ENCODE measurements at regions not wholly inside any gene's neighbourhood (a gene's known extent, or its start where the extent isn't known, plus 50 kb on each side); places are given as distances from the start of the nearest gene placed in this dataset.

DNA sequence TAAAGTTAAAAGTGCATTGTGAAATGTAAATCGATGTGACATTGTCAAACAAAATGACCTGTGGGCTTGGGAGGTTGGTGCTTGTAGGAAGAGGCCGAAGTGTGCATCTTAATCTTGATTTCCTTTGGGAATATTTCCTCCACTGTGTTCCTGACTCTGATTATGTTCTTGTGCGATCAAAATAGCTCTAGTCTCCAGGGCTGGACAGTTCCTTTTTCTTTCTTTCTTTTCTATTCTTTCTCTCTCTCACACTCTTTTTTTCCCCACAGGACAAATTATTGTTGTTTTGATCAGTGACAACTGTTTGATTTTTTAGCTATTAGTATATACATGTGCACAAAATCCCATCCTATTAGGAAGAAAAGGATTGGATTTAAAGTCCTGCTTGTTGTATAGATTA is 347.5 kb downstream of the ZSWIM6 start:
- Mint-ChIP-seq H3K27ac (no peak overlapping the region), H3K27me3 (peaks cover 8% of the 10 kb centered on the region), H3K4me3 (no peak overlapping the region), H3K4me1 (ENCODE audit: low read depth) (no peaks in the 10 kb centered on the region), H3K9me3 (no peaks in the 10 kb centered on the region), H3K36me3 (ENCODE audit: low read depth) (no peaks in the 10 kb centered on the region)
- ChIA-PET POLR2A (no interaction called here), CTCF (interaction anchor here (1.3 kb wide), 1 partner anchor 20 kb away, joined by 5 read pairs; no protein-coding TSS in a partner anchor)
- intact Hi-C loops (cut with micrococcal nuclease): no loop called here
- TF ChIP-seq, protein P1, sequence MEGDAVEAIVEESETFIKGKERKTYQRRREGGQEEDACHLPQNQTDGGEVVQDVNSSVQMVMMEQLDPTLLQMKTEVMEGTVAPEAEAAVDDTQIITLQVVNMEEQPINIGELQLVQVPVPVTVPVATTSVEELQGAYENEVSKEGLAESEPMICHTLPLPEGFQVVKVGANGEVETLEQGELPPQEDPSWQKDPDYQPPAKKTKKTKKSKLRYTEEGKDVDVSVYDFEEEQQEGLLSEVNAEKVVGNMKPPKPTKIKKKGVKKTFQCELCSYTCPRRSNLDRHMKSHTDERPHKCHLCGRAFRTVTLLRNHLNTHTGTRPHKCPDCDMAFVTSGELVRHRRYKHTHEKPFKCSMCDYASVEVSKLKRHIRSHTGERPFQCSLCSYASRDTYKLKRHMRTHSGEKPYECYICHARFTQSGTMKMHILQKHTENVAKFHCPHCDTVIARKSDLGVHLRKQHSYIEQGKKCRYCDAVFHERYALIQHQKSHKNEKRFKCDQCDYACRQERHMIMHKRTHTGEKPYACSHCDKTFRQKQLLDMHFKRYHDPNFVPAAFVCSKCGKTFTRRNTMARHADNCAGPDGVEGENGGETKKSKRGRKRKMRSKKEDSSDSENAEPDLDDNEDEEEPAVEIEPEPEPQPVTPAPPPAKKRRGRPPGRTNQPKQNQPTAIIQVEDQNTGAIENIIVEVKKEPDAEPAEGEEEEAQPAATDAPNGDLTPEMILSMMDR (IDR thresholded peaks at IDR 0.05): no peak
- DNase-seq (no peak), ATAC-seq (no peak)

DNA sequence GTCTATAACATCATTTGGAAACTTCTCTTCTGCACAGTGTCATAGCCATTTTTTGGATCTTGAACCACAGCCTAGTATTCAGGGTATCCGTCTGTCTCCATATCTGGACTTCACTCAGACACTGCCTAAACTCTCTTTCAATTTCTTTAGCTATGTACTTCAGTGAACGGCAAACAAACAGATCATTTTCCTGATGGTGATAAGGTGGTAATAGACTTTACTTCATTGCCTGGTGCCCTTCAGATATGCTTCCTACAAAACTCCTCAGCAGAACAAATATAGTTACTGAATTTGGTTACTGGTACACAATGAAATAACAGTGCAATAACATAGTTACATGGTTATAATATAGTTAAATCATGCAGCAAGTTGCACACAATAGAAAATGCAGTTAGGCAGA is 348.2 kb downstream of the ZSWIM6 start:
- intact Hi-C loops (cut with micrococcal nuclease): no loop called here
- ChIA-PET CTCF (interaction anchor here (1.3 kb wide), 1 partner anchor 21 kb away, joined by 5 read pairs; no protein-coding TSS in a partner anchor), POLR2A (no interaction called here)
- Mint-ChIP-seq H3K27me3 (peaks cover 8% of the 10 kb centered on the region), H3K27ac (no peak overlapping the region), H3K36me3 (ENCODE audit: low read depth) (no peaks in the 10 kb centered on the region), H3K4me3 (no peak overlapping the region), H3K4me1 (ENCODE audit: low read depth) (no peaks in the 10 kb centered on the region), H3K9me3 (no peaks in the 10 kb centered on the region)
- ATAC-seq (no peak), DNase-seq (no peak)
- TF ChIP-seq, protein P1 (IDR thresholded peaks at IDR 0.05): no peak

DNA sequence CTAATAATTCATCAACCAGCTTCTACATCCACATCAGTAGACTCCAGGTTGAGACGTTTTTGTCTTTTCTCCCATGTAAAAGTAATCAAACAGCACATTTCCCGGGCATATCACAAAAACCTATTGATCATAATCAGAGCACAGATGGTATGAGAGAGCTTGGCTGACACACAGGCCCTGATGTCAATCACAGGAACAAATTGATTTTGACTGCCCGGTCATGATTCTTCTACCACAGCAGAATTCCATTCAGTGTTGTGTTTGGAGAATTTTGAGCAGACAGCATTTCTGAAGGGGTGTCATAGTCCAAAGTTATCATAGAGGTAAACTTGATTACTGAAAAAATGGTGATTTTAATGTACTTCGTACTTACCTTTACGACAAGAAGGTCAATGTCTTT is 351.1 kb downstream of the ZSWIM6 start:
- H3K4me1 Mint-ChIP-seq (ENCODE audit: low read depth): no peaks in the 10 kb centered on the region
- no peak overlapping the region for H3K4me3 Mint-ChIP-seq
- ChIA-PET POLR2A (no interaction called here), CTCF (interaction anchor here (1.3 kb wide), 1 partner anchor 10 kb away, joined by 3 read pairs; no protein-coding TSS in a partner anchor)
- intact Hi-C loops (cut with micrococcal nuclease): no loop called here
- DNase-seq (no peak), ATAC-seq (no peak)
- H3K27ac Mint-ChIP-seq: no peak overlapping the region
- no peaks in the 10 kb centered on the region for H3K9me3 Mint-ChIP-seq
- H3K27me3 Mint-ChIP-seq: peaks cover 18% of the 10 kb centered on the region
- H3K36me3 Mint-ChIP-seq (ENCODE audit: low read depth): no peaks in the 10 kb centered on the region
- TF ChIP-seq, protein P1 (IDR thresholded peaks at IDR 0.05): no peak

DNA sequence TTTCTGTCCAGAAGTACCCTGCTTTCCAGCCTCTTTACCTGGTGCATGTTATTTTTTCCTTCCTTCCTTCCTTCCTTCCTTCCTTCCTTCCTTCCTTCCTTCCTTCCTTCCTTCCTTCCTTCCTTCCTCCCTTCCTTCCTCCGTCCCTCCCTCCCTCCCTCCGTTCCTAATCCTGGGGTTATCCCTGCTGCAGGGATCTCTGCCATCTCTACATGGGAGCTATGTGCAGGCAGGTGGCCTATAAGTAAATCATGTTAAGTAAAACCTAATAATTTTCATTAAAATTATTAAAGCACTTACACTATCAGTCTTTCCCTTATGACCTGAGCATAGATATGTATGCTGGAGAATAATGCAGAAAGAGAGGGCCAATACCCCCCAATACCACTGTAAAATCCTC is 351.9 kb downstream of the ZSWIM6 start:
- ATAC-seq (no peak), DNase-seq (no peak)
- intact Hi-C loops (cut with micrococcal nuclease): no loop called here
- Mint-ChIP-seq H3K27ac (no peak overlapping the region), H3K4me3 (no peak overlapping the region), H3K9me3 (no peaks in the 10 kb centered on the region), H3K4me1 (ENCODE audit: low read depth) (no peaks in the 10 kb centered on the region), H3K36me3 (ENCODE audit: low read depth) (no peaks in the 10 kb centered on the region), H3K27me3 (peaks cover 20% of the 10 kb centered on the region)
- TF ChIP-seq, protein P1 (IDR thresholded peaks at IDR 0.05): no peak
- POLR2A ChIA-PET: no interaction called here
- CTCF ChIA-PET: interaction anchor here (1.3 kb wide), 1 partner anchor 10 kb away, joined by 3 read pairs; no protein-coding TSS in a partner anchor

DNA sequence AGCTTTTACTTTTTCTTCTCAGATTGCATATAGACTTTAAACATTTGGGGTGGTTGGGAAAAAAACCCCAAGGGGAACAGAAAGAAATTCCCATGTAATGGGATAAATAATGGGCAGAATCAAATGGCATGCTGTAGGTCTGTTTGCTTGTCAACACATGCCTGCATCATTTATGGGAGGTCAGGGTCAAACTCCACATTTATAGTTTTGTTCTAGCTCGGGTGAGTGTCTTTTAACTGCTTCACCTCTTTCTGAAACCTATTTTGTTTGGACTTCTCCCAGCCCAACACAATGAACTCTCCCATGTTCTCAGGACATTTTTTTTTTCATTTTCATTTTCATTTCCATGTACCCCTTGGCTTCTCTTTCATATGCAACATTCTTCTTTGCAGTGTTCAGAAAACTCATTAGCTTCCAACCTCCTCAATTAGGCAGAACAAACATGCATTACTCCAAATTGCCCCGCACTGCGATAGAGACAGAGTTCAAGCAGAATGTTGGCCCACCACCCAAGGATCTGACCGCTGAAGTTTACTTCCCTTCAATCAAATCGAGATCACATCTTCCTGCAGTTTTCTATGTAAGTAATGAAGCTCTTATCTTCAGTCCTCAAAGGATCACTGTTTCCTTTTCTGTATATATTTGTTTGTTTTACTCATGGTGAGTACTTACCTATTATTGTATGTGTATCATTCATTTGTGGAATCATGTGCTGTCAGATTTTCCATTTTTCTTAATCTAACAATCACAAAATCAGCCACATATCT is 354.6 kb downstream of the ZSWIM6 start:
- ChIA-PET CTCF (interaction anchor here (1.6 kb wide), 1 partner anchor 10 kb away, joined by 3 read pairs; no protein-coding TSS in a partner anchor), POLR2A (no interaction called here)
- no peak for DNase-seq
- H3K27me3 Mint-ChIP-seq: peaks cover 31% of the 10 kb centered on the region
- intact Hi-C loops (cut with micrococcal nuclease): no loop called here
- H3K36me3 Mint-ChIP-seq (ENCODE audit: low read depth): no peaks in the 10 kb centered on the region
- H3K27ac Mint-ChIP-seq: no peak overlapping the region
- no peaks in the 10 kb centered on the region for H3K4me1 Mint-ChIP-seq (ENCODE audit: low read depth)
- no peak overlapping the region for H3K4me3 Mint-ChIP-seq
- ATAC-seq: no peak
- H3K9me3 Mint-ChIP-seq: no peaks in the 10 kb centered on the region
- TF ChIP-seq, protein P1 (IDR thresholded peaks at IDR 0.05): no peak

Measured in activated CD8-positive, alpha-beta T cell treated with anti-CD3 and anti-CD28 coated beads for 36 hours (primary cell).